HCT116 (cell line): ENCODE measurements at regions not wholly inside any gene's neighbourhood (a gene's known extent, or its start where the extent isn't known, plus 50 kb on each side); places are given as distances from the start of the nearest gene placed in this dataset.

Experiments
- ATAC-seq: fragments of 200-7000 bp; cut with Tn5 transposase; 2 replicates; pipeline ENCODE4 v1.9.1; 2020; ENCODE audit warnings: mild to moderate bottlenecking, moderate library complexity
- BruUV-seq: library from RNA; stranded (reverse); fragments of 400-500 nt; replicated peaks from 2 replicates; lab custom pipeline; 2021; lab: Mats Ljungman, UMichigan
- CTCF ChIA-PET: fragments of 300-600 bp; sonication (Branson Sonifier 250); formaldehyde crosslinking; loops from one replicate; lab custom pipeline; 2021; ENCODE audit warnings: antibody characterized with exemption; lab: Charles Lee
- POLR2A ChIA-PET: fragments of 300-600, 350-600 bp; sonication (Branson Sonifier 250); formaldehyde crosslinking; loops from one replicate; lab custom pipeline; 2021; ENCODE audit warnings: antibody characterized with exemption; lab: Charles Lee
- RAD21 ChIA-PET, 2 experiments: fragments of 300-600 bp; sonication (Branson Sonifier 250); formaldehyde crosslinking; loops; one replicate each; lab custom pipeline; 2023; ENCODE audit warnings: low total read pairs in 2 of 2; ENCODE audit not compliant: uncharacterized antibody in 2 of 2, unreplicated experiment in 2 of 2, low non-redundant PET in 1 of 2; lab: Charles Lee
- DNase-seq: peaks from one replicate; pipeline ENCODE4 v3.0.0-alpha.2; 2010; ENCODE audit warnings: low read depth, low spot score
- H2AFZ ChIP-seq: fragments of 200-600 bp; shearing (Covaris generic), sonication (generic); 2 replicates; pipeline ENCODE4 v1.6.1; 2017; ENCODE audit warnings: low read depth, mixed run types, mixed read lengths, antibody characterized with exemption, low read length; ENCODE audit not compliant: poor library complexity, severe bottlenecking
- H3K27ac ChIP-seq: 2 replicates; pipeline ENCODE4 v1.5.1; 2012; ENCODE audit warnings: low read depth, low read length
- H3K27me3 ChIP-seq: fragments of 200-600 bp; sonication (generic); 2 replicates; pipeline ENCODE4 v1.6.1; 2016; ENCODE audit warnings: mixed run types, low read length, mixed read lengths; ENCODE audit not compliant: insufficient read depth
- H3K36me3 ChIP-seq, 2 experiments: fragments of 200-500 bp in 1 of 2; fragments of 200-600 bp in 1 of 2; sonication (Bioruptor generic) in 1 of 2; sonication (generic) in 1 of 2; 2 replicates each; pipeline versions ENCODE4 v1.5.1 to v1.6.1; 2014 to 2016; ENCODE audit warnings: low read length in 2 of 2, inconsistent platforms in 1 of 2, mixed read lengths in 1 of 2, mixed run types in 1 of 2; ENCODE audit not compliant: insufficient read depth in 2 of 2, control insufficient read depth in 1 of 2
- H3K4me1 ChIP-seq, 2 experiments: fragments of 200-600 bp in 1 of 2; sonication (generic) in 1 of 2; 2 replicates each; pipeline versions ENCODE4 v1.5.1 to v1.6.1; 2012 to 2017; ENCODE audit warnings: low read length in 2 of 2, inconsistent platforms in 1 of 2, mild to moderate bottlenecking in 1 of 2, mixed read lengths in 1 of 2, mixed run types in 1 of 2, moderate library complexity in 1 of 2; ENCODE audit not compliant: insufficient read depth in 2 of 2, control insufficient read depth in 1 of 2
- H3K4me2 ChIP-seq: fragments of 200-600 bp; sonication (generic); 2 replicates; pipeline ENCODE4 v1.6.1; 2017; ENCODE audit warnings: mixed run types, low read length, mixed read lengths
- H3K4me3 ChIP-seq, 2 experiments: fragments of 200-600 bp in 1 of 2; sonication (generic) in 1 of 2; replicated peaks in 1 of 2; 2 replicates each; pipeline ENCODE4 v1.5.1; 2011 to 2016; ENCODE audit warnings: low read length in 2 of 2, control low read depth in 1 of 2, low read depth in 1 of 2, mild to moderate bottlenecking in 1 of 2, mixed read lengths in 1 of 2, mixed run types in 1 of 2
- H3K79me2 ChIP-seq: fragments of 200-600 bp; sonication (generic); 2 replicates; pipeline ENCODE4 v1.6.1; 2017; ENCODE audit warnings: mild to moderate bottlenecking, mixed run types, low read length, moderate library complexity, mixed read lengths; ENCODE audit not compliant: insufficient read depth
- H3K9ac ChIP-seq: fragments of 200-600 bp; sonication (generic); 2 replicates; pipeline ENCODE4 v1.6.1; 2016; ENCODE audit warnings: low read length, mixed read lengths
- H3K9me2 ChIP-seq: fragments of 200-600 bp; sonication (generic), shearing (Covaris generic); 2 replicates; pipeline ENCODE4 v1.6.1; 2017; ENCODE audit warnings: mixed run types, mild to moderate bottlenecking, moderate library complexity; ENCODE audit not compliant: insufficient read depth
- H3K9me3 ChIP-seq, 2 experiments: fragments of 200-500 bp in 1 of 2; fragments of 200-600 bp in 1 of 2; sonication (Bioruptor generic) in 1 of 2; sonication (generic) in 1 of 2; 2 replicates each; pipeline ENCODE4 v1.6.1; 2014 to 2017; ENCODE audit warnings: low read length in 2 of 2, mixed read lengths in 2 of 2, inconsistent platforms in 1 of 2, low read depth in 1 of 2, mild to moderate bottlenecking in 1 of 2, mixed run types in 1 of 2, moderate library complexity in 1 of 2; ENCODE audit not compliant: control insufficient read depth in 1 of 2, insufficient read depth in 1 of 2
- H4K20me1 ChIP-seq: fragments of 200-600 bp; sonication (generic), shearing (Covaris generic); 2 replicates; pipeline ENCODE4 v1.6.1; 2017; ENCODE audit warnings: mixed run types, mild to moderate bottlenecking, moderate library complexity; ENCODE audit not compliant: insufficient read depth
- CEBPB ChIP-seq: IDR thresholded peaks from 2 replicates; pipeline ENCODE4 v1.6.1; 2012; ENCODE audit warnings: low read depth
- EGR1 ChIP-seq: IDR thresholded peaks from 2 replicates; pipeline ENCODE4 v1.6.1; 2012; ENCODE audit warnings: low read depth
- EZH2phosphoT487 ChIP-seq: fragments of 200-600 bp; IDR thresholded peaks from 2 replicates; pipeline ENCODE4 v1.6.1; 2018; ENCODE audit warnings: antibody characterized with exemption, borderline replicate concordance
- POLR2A ChIP-seq: IDR thresholded peaks from 2 replicates; pipeline ENCODE4 v1.7.0; 2011; ENCODE audit warnings: borderline replicate concordance; ENCODE audit not compliant: insufficient read depth, insufficient read length; ENCODE audit errors: extremely low read depth
- POLR2AphosphoS5 ChIP-seq: IDR thresholded peaks from 2 replicates; pipeline ENCODE4 v1.6.1; 2011; ENCODE audit warnings: mild to moderate bottlenecking, low read depth, low read length, moderate library complexity
- RAD21 ChIP-seq: IDR thresholded peaks from 2 replicates; pipeline ENCODE4 v1.6.1; 2012; ENCODE audit warnings: low read depth, mild to moderate bottlenecking
- SIN3A ChIP-seq: IDR thresholded peaks from 2 replicates; pipeline ENCODE4 v1.6.1; 2012; ENCODE audit warnings: low read depth
- SP1 ChIP-seq: IDR thresholded peaks from 2 replicates; pipeline ENCODE4 v1.6.1; 2012; ENCODE audit warnings: low read depth
- SRF ChIP-seq: IDR thresholded peaks from 2 replicates; pipeline ENCODE4 v1.6.1; 2012; ENCODE audit warnings: low read depth
- TCF7L2 ChIP-seq: IDR thresholded peaks from 2 replicates; pipeline ENCODE4 v1.7.0; 2011; ENCODE audit warnings: borderline replicate concordance, inconsistent platforms; ENCODE audit not compliant: insufficient read depth, insufficient read length; ENCODE audit errors: extremely low read depth
- YY1 ChIP-seq: IDR thresholded peaks from 2 replicates; pipeline ENCODE4 v1.6.1; 2011; ENCODE audit warnings: low read length, low read depth, moderate library complexity, mild to moderate bottlenecking; ENCODE audit not compliant: insufficient replicate concordance; ENCODE audit errors: extremely low read depth
- ZFX ChIP-seq: fragments of 450-650 bp; IDR thresholded peaks from 2 replicates; pipeline ENCODE4 v1.6.1; 2017
- intact Hi-C: fragments of 100-400 bp; cut with micrococcal nuclease; formaldehyde crosslinking; loops from 2 replicates; pipeline ENCODE4 v1.10.0; 2022
- TF ChIP-seq, protein P1 (sequence below): IDR thresholded peaks from 2 replicates; pipeline ENCODE4 v1.6.1; 2012
- TF ChIP-seq, protein P2 (sequence below), 3 experiments: fragments of 200-600 bp in 1 of 3; sonication (generic) in 1 of 3; IDR thresholded peaks in 2 of 3; conservative IDR thresholded peaks in 1 of 3; 2 replicates each; pipeline ENCODE4 v1.5.1; 2012 to 2017; ENCODE audit warnings: low read depth in 2 of 3, low read length in 2 of 3, antibody characterized with exemption in 1 of 3, borderline replicate concordance in 1 of 3, control low read depth in 1 of 3, mild to moderate bottlenecking in 1 of 3, mixed read lengths in 1 of 3, mixed run types in 1 of 3, moderate library complexity in 1 of 3; ENCODE audit not compliant: insufficient read depth in 1 of 3
- TF ChIP-seq, protein P3 (sequence below): IDR thresholded peaks from 2 replicates; pipeline ENCODE4 v1.6.1; 2012; ENCODE audit warnings: low read depth

DNA sequence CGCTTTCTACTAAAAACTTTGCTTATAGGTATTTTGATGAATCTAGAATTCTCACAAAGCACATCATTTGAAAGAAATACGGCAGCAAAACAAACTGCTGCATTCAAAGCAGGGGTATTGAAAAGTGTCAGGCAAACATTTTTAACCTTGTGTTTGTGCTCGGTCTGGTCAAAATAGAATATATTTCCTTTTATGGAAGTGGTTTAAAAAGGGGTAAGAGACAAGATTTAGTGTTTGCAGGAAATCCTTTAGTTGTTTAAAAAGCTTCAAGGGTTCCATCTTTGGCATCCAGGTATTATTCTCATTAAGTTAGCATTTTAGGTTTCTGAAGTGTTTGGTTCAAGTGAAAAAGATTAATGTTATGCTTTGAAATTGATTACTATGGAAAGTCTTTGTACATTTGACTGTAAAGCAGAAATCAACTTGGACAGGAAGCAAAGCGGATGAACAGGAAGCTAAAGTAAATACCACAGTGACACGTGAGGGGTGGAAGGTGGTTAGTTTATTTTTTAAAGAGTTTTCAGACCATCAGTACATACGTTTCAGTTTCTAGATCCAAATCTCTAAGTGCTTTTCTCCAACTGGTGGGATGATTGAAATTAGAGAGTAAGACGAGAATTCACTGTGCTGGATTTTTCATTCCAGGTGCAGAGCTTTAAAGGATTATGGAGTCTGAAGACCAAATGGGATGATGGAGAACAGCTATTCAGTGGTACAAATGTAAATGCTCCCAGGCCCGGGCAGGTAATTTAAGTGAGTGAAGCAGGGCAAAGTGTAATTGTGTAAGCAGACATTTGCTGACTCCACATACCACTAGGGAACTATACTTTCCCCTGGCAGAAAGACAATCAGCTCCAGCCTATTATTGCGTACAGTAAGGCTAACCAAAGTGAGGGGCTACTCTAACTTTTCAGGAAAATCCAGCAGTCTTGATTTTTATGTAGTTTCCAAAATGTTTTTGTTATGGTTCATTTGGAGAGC, 341.8 kb upstream of the TBL1XR1 start:
- no peaks in the 10 kb centered on the region for H3K9me3 ChIP-seq
- H3K4me1 ChIP-seq, result no peaks in the 10 kb centered on the region
- TF ChIP-seq, protein P1, sequence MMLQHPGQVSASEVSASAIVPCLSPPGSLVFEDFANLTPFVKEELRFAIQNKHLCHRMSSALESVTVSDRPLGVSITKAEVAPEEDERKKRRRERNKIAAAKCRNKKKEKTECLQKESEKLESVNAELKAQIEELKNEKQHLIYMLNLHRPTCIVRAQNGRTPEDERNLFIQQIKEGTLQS, result no peak
- TF ChIP-seq, protein P2, sequence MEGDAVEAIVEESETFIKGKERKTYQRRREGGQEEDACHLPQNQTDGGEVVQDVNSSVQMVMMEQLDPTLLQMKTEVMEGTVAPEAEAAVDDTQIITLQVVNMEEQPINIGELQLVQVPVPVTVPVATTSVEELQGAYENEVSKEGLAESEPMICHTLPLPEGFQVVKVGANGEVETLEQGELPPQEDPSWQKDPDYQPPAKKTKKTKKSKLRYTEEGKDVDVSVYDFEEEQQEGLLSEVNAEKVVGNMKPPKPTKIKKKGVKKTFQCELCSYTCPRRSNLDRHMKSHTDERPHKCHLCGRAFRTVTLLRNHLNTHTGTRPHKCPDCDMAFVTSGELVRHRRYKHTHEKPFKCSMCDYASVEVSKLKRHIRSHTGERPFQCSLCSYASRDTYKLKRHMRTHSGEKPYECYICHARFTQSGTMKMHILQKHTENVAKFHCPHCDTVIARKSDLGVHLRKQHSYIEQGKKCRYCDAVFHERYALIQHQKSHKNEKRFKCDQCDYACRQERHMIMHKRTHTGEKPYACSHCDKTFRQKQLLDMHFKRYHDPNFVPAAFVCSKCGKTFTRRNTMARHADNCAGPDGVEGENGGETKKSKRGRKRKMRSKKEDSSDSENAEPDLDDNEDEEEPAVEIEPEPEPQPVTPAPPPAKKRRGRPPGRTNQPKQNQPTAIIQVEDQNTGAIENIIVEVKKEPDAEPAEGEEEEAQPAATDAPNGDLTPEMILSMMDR (IDR thresholded peaks at IDR 0.05 in 2 of 3, conservative IDR thresholded peaks at IDR 0.05 in 1 of 3; ENCODE audit: borderline replicate concordance in 1 of 3, insufficient read depth in 1 of 3, low read depth in 2 of 3, low read length in 2 of 3), result no peak
- TF ChIP-seq ZFX, result no peak
- TF ChIP-seq CEBPB, result no peak
- no peak for TF ChIP-seq POLR2A
- no peak for TF ChIP-seq SIN3A
- TF ChIP-seq YY1, result no peak
- no peak for TF ChIP-seq SRF
- no peak for TF ChIP-seq RAD21
- no peak for TF ChIP-seq SP1
- TF ChIP-seq TCF7L2, result no peak
- no peak for TF ChIP-seq EGR1
- TF ChIP-seq, protein P3, sequence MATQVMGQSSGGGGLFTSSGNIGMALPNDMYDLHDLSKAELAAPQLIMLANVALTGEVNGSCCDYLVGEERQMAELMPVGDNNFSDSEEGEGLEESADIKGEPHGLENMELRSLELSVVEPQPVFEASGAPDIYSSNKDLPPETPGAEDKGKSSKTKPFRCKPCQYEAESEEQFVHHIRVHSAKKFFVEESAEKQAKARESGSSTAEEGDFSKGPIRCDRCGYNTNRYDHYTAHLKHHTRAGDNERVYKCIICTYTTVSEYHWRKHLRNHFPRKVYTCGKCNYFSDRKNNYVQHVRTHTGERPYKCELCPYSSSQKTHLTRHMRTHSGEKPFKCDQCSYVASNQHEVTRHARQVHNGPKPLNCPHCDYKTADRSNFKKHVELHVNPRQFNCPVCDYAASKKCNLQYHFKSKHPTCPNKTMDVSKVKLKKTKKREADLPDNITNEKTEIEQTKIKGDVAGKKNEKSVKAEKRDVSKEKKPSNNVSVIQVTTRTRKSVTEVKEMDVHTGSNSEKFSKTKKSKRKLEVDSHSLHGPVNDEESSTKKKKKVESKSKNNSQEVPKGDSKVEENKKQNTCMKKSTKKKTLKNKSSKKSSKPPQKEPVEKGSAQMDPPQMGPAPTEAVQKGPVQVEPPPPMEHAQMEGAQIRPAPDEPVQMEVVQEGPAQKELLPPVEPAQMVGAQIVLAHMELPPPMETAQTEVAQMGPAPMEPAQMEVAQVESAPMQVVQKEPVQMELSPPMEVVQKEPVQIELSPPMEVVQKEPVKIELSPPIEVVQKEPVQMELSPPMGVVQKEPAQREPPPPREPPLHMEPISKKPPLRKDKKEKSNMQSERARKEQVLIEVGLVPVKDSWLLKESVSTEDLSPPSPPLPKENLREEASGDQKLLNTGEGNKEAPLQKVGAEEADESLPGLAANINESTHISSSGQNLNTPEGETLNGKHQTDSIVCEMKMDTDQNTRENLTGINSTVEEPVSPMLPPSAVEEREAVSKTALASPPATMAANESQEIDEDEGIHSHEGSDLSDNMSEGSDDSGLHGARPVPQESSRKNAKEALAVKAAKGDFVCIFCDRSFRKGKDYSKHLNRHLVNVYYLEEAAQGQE, result no peak
- TF ChIP-seq EZH2phosphoT487, result no peak
- TF ChIP-seq POLR2AphosphoS5, result no peak
- BruUV-seq, result no TSS peak
- DNase-seq (no peak), ATAC-seq (no peak)
- intact Hi-C loops, result no loop called here
- no peak overlapping the region for H3K27ac ChIP-seq
- no peaks in the 10 kb centered on the region for H3K36me3 ChIP-seq
- no peak overlapping the region for H3K4me2 ChIP-seq
- POLR2A ChIA-PET, result no interaction called here
- CTCF ChIA-PET, result interaction anchor here (1.4 kb wide), 1 partner anchor 488 kb away, joined by 3 read pairs; no protein-coding TSS in a partner anchor
- H3K4me3 ChIP-seq, result no peak overlapping the region
- H2AFZ ChIP-seq, result no peak overlapping the region
- no peak overlapping the region for H3K9ac ChIP-seq
- RAD21 ChIA-PET, result no interaction called here
- H4K20me1 ChIP-seq, result no peaks in the 10 kb centered on the region
- no peaks in the 10 kb centered on the region for H3K9me2 ChIP-seq
- no peaks in the 10 kb centered on the region for H3K27me3 ChIP-seq
- H3K79me2 ChIP-seq, result no peaks in the 10 kb centered on the region
